Gastroesophageal sphincter (tissue), 3 donors: ENCODE measurements at regions not wholly inside any gene's neighbourhood (a gene's known extent, or its start where the extent isn't known, plus 50 kb on each side); places are given as distances from the start of the nearest gene placed in this dataset.

Experiments used
- EP300 ChIP-seq: sonication (generic); formaldehyde crosslinking; IDR thresholded peaks from one replicate; pipeline ENCODE4 v1.6.1; 2017; ENCODE audit warnings: antibody characterized with exemption, mild to moderate bottlenecking
- POLR2AphosphoS5 ChIP-seq: sonication (generic); formaldehyde crosslinking; IDR thresholded peaks from one replicate; pipeline ENCODE4 v1.6.1; 2017; ENCODE audit warnings: antibody characterized with exemption
- TF ChIP-seq, protein P1 (sequence below), 4 experiments: fragments of 200-600 bp in 2 of 4; fragments of 450-650 bp in 2 of 4; sonication (generic) in 1 of 4; IDR thresholded peaks; one replicate each; pipeline ENCODE4 v1.5.1; 2017 to 2019; ENCODE audit warnings: antibody characterized with exemption in 4 of 4, mild to moderate bottlenecking in 2 of 4, moderate library complexity in 2 of 4

DNA sequence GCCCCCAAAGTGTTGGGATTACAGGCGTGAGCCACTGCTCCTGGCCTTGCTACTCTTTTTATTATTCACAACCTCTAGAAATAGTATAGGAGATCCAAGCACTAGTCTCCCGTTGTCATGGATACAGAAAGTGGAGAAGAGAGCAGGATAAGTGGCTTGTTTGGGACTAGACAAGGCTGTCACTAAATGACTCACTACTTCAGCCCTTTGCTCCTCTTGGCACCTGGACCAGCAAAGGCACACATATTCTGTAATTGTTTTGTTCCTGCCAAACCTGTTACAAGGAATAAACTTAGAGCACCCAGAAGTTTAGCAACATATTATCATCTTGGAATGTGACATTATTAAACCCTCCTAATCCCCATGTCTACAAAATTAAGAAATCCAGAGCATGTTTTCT, 427.2 kb upstream of the THBS1 start:
- TF ChIP-seq, protein P1, sequence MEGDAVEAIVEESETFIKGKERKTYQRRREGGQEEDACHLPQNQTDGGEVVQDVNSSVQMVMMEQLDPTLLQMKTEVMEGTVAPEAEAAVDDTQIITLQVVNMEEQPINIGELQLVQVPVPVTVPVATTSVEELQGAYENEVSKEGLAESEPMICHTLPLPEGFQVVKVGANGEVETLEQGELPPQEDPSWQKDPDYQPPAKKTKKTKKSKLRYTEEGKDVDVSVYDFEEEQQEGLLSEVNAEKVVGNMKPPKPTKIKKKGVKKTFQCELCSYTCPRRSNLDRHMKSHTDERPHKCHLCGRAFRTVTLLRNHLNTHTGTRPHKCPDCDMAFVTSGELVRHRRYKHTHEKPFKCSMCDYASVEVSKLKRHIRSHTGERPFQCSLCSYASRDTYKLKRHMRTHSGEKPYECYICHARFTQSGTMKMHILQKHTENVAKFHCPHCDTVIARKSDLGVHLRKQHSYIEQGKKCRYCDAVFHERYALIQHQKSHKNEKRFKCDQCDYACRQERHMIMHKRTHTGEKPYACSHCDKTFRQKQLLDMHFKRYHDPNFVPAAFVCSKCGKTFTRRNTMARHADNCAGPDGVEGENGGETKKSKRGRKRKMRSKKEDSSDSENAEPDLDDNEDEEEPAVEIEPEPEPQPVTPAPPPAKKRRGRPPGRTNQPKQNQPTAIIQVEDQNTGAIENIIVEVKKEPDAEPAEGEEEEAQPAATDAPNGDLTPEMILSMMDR (IDR thresholded peaks at IDR 0.05) = no peak
- TF ChIP-seq POLR2AphosphoS5 (peak; percentile 32), EP300 (no peak)
